ENCODE measurements at regions not wholly inside any gene's neighbourhood (a gene's known extent, or its start where the extent isn't known, plus 50 kb on each side); places are given as distances from the start of the nearest gene placed in this dataset.

DNA sequence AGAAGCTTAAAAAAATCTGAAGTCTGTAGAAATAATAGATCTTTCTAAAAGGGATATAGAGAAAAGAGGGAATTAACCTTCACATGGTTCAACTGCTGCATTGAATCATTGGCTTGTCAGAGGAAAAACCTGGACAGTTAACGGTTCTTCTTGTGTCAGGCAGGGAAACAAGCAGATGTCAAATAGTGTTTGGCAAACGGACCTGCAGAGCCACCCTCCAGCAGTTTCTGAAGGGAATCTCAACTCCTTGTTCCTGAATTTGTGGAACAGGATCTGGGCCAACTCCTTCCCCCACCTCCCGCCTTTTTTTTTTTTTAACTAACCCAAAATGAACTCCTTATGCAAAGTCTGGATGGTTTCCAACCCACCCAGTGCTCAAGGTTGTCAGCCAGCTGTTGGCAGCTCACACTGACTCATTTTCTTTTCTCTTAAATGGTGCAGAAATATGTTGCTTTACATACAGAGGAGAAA is 187.3 kb downstream of the CAND1 start:
- Histone ChIP-seq H2AFZ (ENCODE audit: low read depth, low read length, poor library complexity, severe bottlenecking) (no peak overlapping the region), H3K9me3 (ENCODE audit: control insufficient read depth in 1 of 2, insufficient read depth in 1 of 2, low read depth in 1 of 2, low read length in 2 of 2) (no peaks in the 10 kb centered on the region), H3K36me3 (ENCODE audit: control insufficient read depth in 1 of 2, insufficient read depth in 2 of 2, low read length in 2 of 2) (no peaks in the 10 kb centered on the region), H4K20me1 (ENCODE audit: insufficient read depth) (no peaks in the 10 kb centered on the region), H3K27me3 (ENCODE audit: insufficient read depth, low read length) (no peaks in the 10 kb centered on the region), H3K27ac (ENCODE audit: low read depth, low read length) (no peak overlapping the region), H3K79me2 (ENCODE audit: insufficient read depth, low read length) (no peaks in the 10 kb centered on the region), H3K4me3 (replicated peaks in 1 of 2; ENCODE audit: low read depth in 1 of 2, low read length in 2 of 2) (no peak overlapping the region), H3K9ac (ENCODE audit: low read length) (no peak overlapping the region), H3K9me2 (ENCODE audit: insufficient read depth) (no peaks in the 10 kb centered on the region), H3K4me1 (ENCODE audit: control insufficient read depth in 1 of 2, insufficient read depth in 2 of 2, low read length in 2 of 2) (no peaks in the 10 kb centered on the region), H3K4me2 (ENCODE audit: low read length) (no peak overlapping the region)
- ChIA-PET CTCF (no interaction called here), RAD21 (ENCODE audit: low non-redundant PET in 1 of 2, low total read pairs in 2 of 2, uncharacterized antibody in 2 of 2, unreplicated experiment in 2 of 2) (no interaction called here), POLR2A (no interaction called here)
- no TSS peak for BruUV-seq (replicated peaks)
- no peak for ATAC-seq
- no peak for TF ChIP-seq EZH2phosphoT487 (IDR thresholded peaks at IDR 0.05; ENCODE audit: borderline replicate concordance)
- TF ChIP-seq, protein P1, sequence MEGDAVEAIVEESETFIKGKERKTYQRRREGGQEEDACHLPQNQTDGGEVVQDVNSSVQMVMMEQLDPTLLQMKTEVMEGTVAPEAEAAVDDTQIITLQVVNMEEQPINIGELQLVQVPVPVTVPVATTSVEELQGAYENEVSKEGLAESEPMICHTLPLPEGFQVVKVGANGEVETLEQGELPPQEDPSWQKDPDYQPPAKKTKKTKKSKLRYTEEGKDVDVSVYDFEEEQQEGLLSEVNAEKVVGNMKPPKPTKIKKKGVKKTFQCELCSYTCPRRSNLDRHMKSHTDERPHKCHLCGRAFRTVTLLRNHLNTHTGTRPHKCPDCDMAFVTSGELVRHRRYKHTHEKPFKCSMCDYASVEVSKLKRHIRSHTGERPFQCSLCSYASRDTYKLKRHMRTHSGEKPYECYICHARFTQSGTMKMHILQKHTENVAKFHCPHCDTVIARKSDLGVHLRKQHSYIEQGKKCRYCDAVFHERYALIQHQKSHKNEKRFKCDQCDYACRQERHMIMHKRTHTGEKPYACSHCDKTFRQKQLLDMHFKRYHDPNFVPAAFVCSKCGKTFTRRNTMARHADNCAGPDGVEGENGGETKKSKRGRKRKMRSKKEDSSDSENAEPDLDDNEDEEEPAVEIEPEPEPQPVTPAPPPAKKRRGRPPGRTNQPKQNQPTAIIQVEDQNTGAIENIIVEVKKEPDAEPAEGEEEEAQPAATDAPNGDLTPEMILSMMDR (IDR thresholded peaks at IDR 0.05 in 2 of 3, conservative IDR thresholded peaks at IDR 0.05 in 1 of 3; ENCODE audit: borderline replicate concordance in 1 of 3, insufficient read depth in 1 of 3, low read depth in 2 of 3, low read length in 2 of 3), result no peak
- TF ChIP-seq, protein P2, sequence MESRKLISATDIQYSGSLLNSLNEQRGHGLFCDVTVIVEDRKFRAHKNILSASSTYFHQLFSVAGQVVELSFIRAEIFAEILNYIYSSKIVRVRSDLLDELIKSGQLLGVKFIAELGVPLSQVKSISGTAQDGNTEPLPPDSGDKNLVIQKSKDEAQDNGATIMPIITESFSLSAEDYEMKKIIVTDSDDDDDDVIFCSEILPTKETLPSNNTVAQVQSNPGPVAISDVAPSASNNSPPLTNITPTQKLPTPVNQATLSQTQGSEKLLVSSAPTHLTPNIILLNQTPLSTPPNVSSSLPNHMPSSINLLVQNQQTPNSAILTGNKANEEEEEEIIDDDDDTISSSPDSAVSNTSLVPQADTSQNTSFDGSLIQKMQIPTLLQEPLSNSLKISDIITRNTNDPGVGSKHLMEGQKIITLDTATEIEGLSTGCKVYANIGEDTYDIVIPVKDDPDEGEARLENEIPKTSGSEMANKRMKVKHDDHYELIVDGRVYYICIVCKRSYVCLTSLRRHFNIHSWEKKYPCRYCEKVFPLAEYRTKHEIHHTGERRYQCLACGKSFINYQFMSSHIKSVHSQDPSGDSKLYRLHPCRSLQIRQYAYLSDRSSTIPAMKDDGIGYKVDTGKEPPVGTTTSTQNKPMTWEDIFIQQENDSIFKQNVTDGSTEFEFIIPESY (IDR thresholded peaks at IDR 0.05; ENCODE audit: extremely low read depth, insufficient replicate concordance, low read length), result no peak
- TF ChIP-seq ZFX (IDR thresholded peaks at IDR 0.05), result no peak
- TF ChIP-seq POLR2AphosphoS5 (IDR thresholded peaks at IDR 0.05; ENCODE audit: low read depth, low read length), result no peak
- TF ChIP-seq, protein P3, sequence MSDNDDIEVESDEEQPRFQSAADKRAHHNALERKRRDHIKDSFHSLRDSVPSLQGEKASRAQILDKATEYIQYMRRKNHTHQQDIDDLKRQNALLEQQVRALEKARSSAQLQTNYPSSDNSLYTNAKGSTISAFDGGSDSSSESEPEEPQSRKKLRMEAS (IDR thresholded peaks at IDR 0.05), result no peak
- TF ChIP-seq ELF1 (IDR thresholded peaks at IDR 0.05; ENCODE audit: borderline replicate concordance, low read depth), result no peak
- no peak for TF ChIP-seq ZNF274 (IDR thresholded peaks at IDR 0.05; ENCODE audit: low read depth, low read length)
- TF ChIP-seq SP1 (IDR thresholded peaks at IDR 0.05; ENCODE audit: low read depth), result no peak
- no peak for TF ChIP-seq SRF (IDR thresholded peaks at IDR 0.05; ENCODE audit: low read depth)
- no peak for TF ChIP-seq CBX3 (IDR thresholded peaks at IDR 0.05; ENCODE audit: low read depth)
- DNase-seq (ENCODE audit: low read depth, low spot score), result no peak
- intact Hi-C loops (cut with micrococcal nuclease), result no loop called here
